GM19467 (cell line): ENCODE measurements at regions not wholly inside any gene's neighbourhood (a gene's known extent, or its start where the extent isn't known, plus 50 kb on each side); places are given as distances from the start of the nearest gene placed in this dataset.
"Not testable (repeated sequence)": the region's sequence is repeated elsewhere in the genome, so short reads cannot be mapped to it uniquely, and the experiment has no call there.

Experiments
- ATAC-seq: cut with Tn5 transposase; IDR thresholded peaks from one replicate; pipeline ENCODE4 v1.9.1; 2021; ENCODE audit warnings: mild to moderate bottlenecking, moderate library complexity; ENCODE audit not compliant: unreplicated experiment

GRCh38 chr12:63415357-63415756 is 252.9 kb downstream of the DPY19L2 start:
- ATAC-seq, result no peak

- ATAC-seq, result no peak
Observed at GRCh38 chr12:63410197-63410596, 258.1 kb downstream of the DPY19L2 start.

- ATAC-seq, result no peak
Observed at GRCh38 chr12:63406781-63407180, 255.8 kb upstream of the AVPR1A start.

- no peak for ATAC-seq
Observed at GRCh38 chr12:63404611-63405010, 253.6 kb upstream of the AVPR1A start.

- ATAC-seq, result no peak
Observed at GRCh38 chr12:63403256-63403655, 252.3 kb upstream of the AVPR1A start.

- ATAC-seq, result no peak
Observed at GRCh38 chr12:63400718-63401117, 249.7 kb upstream of the AVPR1A start.

- ATAC-seq, result no peak
Observed at GRCh38 chr12:63400318-63400717, 249.3 kb upstream of the AVPR1A start.

- ATAC-seq, result no peak
Observed at GRCh38 chr12:63397807-63398206, 246.8 kb upstream of the AVPR1A start.

GRCh38 chr12:63396135-63396534 is 245.1 kb upstream of the AVPR1A start:
- no peak for ATAC-seq

GRCh38 chr12:63394983-63395382 is 244.0 kb upstream of the AVPR1A start:
- ATAC-seq, result no peak

- ATAC-seq, result no peak
Observed at GRCh38 chr12:63394349-63394748, 243.3 kb upstream of the AVPR1A start.

GRCh38 chr12:63389211-63389610 is 238.2 kb upstream of the AVPR1A start:
- no peak for ATAC-seq

GRCh38 chr12:63387771-63388170 is 236.8 kb upstream of the AVPR1A start:
- no peak for ATAC-seq

GRCh38 chr12:63382930-63383329 is 231.9 kb upstream of the AVPR1A start:
- ATAC-seq, result no peak

GRCh38 chr12:63362791-63363190 is 211.8 kb upstream of the AVPR1A start:
- no peak for ATAC-seq

- no peak for ATAC-seq
Observed at GRCh38 chr12:63362166-63362565, 211.2 kb upstream of the AVPR1A start.

- no peak for ATAC-seq
Observed at GRCh38 chr12:63354969-63355368, 204.0 kb upstream of the AVPR1A start.

GRCh38 chr12:63353559-63353958 is 202.6 kb upstream of the AVPR1A start:
- ATAC-seq, result no peak

- no peak for ATAC-seq
Observed at GRCh38 chr12:63351370-63351769, 200.4 kb upstream of the AVPR1A start.

- ATAC-seq, result no peak
Observed at GRCh38 chr12:63348556-63348955, 197.6 kb upstream of the AVPR1A start.

- ATAC-seq, result not testable (repeated sequence)
Observed at GRCh38 chr12:63337158-63337557, 186.2 kb upstream of the AVPR1A start.

GRCh38 chr12:63326260-63326659 is 175.3 kb upstream of the AVPR1A start:
- no peak for ATAC-seq

GRCh38 chr12:63325757-63326156 is 174.8 kb upstream of the AVPR1A start:
- ATAC-seq, result no peak

- no peak for ATAC-seq
Observed at GRCh38 chr12:63323942-63324341, 172.9 kb upstream of the AVPR1A start.
